ENCODE measurements at regions not wholly inside any gene's neighbourhood (a gene's known extent, or its start where the extent isn't known, plus 50 kb on each side); places are given as distances from the start of the nearest gene placed in this dataset.

GRCh38 chr10:65350611-65351010, 1575.2 kb upstream of the LRRTM3 start:
- TF ChIP-seq CTCF (IDR thresholded peaks at IDR 0.05; ENCODE audit: low read depth, low read length, missing control alignments), result no peak
- DNase-seq (ENCODE audit: low read depth), result no peak
- H3K4me3 ChIP-seq (ENCODE audit: low read depth, low read length), result no peak overlapping the region

DNA sequence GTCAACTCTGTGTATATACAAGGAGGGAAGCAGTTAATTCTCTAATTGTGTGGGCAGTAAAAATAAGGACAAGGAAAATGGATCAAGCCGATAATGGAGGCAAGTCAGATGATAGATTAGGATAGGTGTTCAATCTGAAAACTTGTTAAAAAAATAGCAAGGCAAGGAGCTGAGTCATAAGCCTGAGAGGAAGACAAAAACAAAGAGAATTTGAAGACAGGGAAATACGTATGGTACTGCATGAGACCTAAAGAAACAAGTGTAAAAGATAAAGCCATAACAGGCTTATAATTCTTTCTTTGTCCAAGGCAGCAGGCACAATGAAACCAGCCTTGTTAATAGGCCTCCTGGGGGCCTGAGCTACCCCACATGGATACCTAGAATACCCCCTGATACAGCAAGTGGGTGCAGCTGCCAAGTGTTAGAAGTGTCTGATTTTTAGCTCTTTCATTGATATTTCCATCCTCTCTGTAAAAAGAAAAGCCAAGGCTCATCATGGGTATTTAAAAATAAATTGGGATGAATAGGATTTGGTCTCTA, 1570.6 kb upstream of the LRRTM3 start:
- no peak overlapping the region for H3K4me3 ChIP-seq (ENCODE audit: low read depth, low read length)
- DNase-seq (ENCODE audit: low read depth), result no peak
- TF ChIP-seq CTCF (IDR thresholded peaks at IDR 0.05; ENCODE audit: low read depth, low read length, missing control alignments), result no peak

DNA sequence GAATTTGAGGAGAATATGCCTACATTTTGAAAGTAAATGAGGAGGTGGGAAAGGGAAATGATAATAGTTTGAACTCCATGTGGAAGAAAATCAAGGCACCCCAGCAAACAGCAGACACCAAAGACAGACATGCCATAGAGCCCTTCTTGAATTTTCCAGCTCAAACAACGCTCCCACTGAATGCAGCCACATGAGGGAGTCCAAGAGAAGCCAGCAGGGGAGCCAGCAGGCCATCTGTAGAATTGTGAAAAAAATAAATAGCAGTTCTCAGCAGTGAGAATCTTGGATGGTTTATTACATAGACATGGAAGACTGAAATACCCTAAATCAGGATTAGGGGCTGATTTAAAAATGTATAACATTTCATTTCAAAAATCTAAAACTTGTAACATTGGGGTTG, 1567.3 kb upstream of the LRRTM3 start:
- no peak overlapping the region for H3K4me3 ChIP-seq (ENCODE audit: low read depth, low read length)
- no peak for DNase-seq (ENCODE audit: low read depth)
- no peak for TF ChIP-seq CTCF (IDR thresholded peaks at IDR 0.05; ENCODE audit: low read depth, low read length, missing control alignments)

DNA sequence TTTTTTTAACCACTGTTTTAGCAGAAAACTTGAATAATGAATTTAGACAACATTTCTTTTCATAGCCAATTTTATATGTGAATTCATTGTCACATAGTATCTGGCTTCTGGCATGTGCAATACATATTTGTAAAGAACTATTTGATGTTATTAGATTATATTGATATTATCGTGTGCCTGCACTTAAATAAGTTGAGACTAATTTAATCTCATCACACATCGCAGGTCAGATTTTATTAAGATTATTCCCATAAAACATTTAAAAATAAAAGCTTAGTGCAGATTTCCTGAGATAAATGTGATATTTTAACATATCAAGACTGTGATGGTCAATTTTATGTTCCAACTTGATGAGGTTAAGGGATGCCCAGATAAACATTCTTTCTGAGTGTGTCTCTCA, 1565.3 kb upstream of the LRRTM3 start:
- DNase-seq (ENCODE audit: low read depth), result no peak
- H3K4me3 ChIP-seq (ENCODE audit: low read depth, low read length), result no peak overlapping the region
- no peak for TF ChIP-seq CTCF (IDR thresholded peaks at IDR 0.05; ENCODE audit: low read depth, low read length, missing control alignments)

GRCh38 chr10:65365878-65366277, 1560.0 kb upstream of the LRRTM3 start:
- no peak for TF ChIP-seq CTCF (IDR thresholded peaks at IDR 0.05; ENCODE audit: low read depth, low read length, missing control alignments)
- DNase-seq (ENCODE audit: low read depth), result no peak
- no peak overlapping the region for H3K4me3 ChIP-seq (ENCODE audit: low read depth, low read length)

- DNase-seq (ENCODE audit: low read depth), result no peak
- no peak for TF ChIP-seq CTCF (IDR thresholded peaks at IDR 0.05; ENCODE audit: low read depth, low read length, missing control alignments)
These were observed 1558.1 kb upstream of the LRRTM3 start for GRCh38 chr10:65367706-65368105.

GRCh38 chr10:65375528-65375927, 1550.3 kb upstream of the LRRTM3 start:
- TF ChIP-seq CTCF (IDR thresholded peaks at IDR 0.05; ENCODE audit: low read depth, low read length, missing control alignments), result no peak
- H3K4me3 ChIP-seq (ENCODE audit: low read depth, low read length), result no peak overlapping the region
- DNase-seq (ENCODE audit: low read depth), result no peak

More at GRCh38 chr10:65367706-65368105, 1558.1 kb upstream of the LRRTM3 start:
- no peak overlapping the region for H3K4me3 ChIP-seq (ENCODE audit: low read depth, low read length)

Data from GM12864 (cell line).